ENCODE measurements at regions not wholly inside any gene's neighbourhood (a gene's known extent, or its start where the extent isn't known, plus 50 kb on each side); places are given as distances from the start of the nearest gene placed in this dataset.

DNA sequence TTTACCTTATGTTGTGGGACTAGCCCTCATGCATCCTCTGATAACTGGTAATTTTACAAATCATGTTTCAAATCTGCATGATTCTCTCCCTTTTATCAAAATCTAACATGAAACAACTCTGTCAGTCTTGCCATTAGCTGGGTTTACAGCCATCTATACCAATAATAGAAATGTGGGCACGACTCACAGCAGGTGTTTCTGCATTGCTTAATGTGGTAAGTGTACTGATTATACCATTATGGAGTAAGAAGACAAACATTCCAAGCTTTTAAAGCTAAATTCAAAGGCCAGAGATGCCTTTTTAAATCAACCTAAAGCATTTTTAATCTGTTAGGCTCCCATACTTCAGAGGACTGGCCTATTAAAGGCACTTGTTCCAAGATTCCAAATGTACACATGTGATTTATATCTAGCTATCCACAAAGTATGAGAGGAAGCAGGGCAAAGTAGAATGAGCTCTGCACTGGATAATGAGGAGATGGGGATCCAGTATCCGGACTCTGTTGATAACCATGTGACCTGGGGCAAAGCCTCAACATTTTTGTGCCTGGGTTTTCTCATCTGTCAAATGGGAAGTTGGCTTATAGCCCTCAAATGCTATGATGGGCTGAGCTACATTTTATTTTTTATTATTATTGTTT lies 52.3 kb upstream of the FUT8 start (continued):
- no peak; the same call in 1 of the 2 replicates for TF ChIP-seq FOXJ3 (CRISPR knock-in tag; IDR thresholded peaks at IDR 0.05)
- TF ChIP-seq GABPA (IDR thresholded peaks at IDR 0.05; ENCODE audit: low read depth): no peak
- TF ChIP-seq CHD2 (IDR thresholded peaks at IDR 0.05; ENCODE audit: low read length, partially characterized antibody): no peak
- TF ChIP-seq, protein P1, sequence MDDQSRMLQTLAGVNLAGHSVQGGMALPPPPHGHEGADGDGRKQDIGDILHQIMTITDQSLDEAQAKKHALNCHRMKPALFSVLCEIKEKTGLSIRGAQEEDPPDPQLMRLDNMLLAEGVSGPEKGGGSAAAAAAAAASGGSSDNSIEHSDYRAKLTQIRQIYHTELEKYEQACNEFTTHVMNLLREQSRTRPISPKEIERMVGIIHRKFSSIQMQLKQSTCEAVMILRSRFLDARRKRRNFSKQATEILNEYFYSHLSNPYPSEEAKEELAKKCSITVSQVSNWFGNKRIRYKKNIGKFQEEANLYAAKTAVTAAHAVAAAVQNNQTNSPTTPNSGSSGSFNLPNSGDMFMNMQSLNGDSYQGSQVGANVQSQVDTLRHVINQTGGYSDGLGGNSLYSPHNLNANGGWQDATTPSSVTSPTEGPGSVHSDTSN (IDR thresholded peaks at IDR 0.05): peak; percentile 62; the same call in 1 of the 2 replicates
- peak; percentile 31 for TF ChIP-seq NFIC (IDR thresholded peaks at IDR 0.05; ENCODE audit: borderline replicate concordance)
- TF ChIP-seq RAD21 (IDR thresholded peaks at IDR 0.05; ENCODE audit: low read length): no peak
- TF ChIP-seq, protein P2, sequence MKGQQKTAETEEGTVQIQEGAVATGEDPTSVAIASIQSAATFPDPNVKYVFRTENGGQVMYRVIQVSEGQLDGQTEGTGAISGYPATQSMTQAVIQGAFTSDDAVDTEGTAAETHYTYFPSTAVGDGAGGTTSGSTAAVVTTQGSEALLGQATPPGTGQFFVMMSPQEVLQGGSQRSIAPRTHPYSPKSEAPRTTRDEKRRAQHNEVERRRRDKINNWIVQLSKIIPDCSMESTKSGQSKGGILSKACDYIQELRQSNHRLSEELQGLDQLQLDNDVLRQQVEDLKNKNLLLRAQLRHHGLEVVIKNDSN (IDR thresholded peaks at IDR 0.05; ENCODE audit: borderline replicate concordance, low read depth): peak; percentile 55; the same call in 1 of the 2 replicates
- TF ChIP-seq MXI1 (IDR thresholded peaks at IDR 0.05; ENCODE audit: low read depth, low read length): no peak
- TF ChIP-seq, protein P3, sequence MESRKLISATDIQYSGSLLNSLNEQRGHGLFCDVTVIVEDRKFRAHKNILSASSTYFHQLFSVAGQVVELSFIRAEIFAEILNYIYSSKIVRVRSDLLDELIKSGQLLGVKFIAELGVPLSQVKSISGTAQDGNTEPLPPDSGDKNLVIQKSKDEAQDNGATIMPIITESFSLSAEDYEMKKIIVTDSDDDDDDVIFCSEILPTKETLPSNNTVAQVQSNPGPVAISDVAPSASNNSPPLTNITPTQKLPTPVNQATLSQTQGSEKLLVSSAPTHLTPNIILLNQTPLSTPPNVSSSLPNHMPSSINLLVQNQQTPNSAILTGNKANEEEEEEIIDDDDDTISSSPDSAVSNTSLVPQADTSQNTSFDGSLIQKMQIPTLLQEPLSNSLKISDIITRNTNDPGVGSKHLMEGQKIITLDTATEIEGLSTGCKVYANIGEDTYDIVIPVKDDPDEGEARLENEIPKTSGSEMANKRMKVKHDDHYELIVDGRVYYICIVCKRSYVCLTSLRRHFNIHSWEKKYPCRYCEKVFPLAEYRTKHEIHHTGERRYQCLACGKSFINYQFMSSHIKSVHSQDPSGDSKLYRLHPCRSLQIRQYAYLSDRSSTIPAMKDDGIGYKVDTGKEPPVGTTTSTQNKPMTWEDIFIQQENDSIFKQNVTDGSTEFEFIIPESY (IDR thresholded peaks at IDR 0.05; ENCODE audit: borderline replicate concordance, low read depth): no peak
- TF ChIP-seq, protein P4, sequence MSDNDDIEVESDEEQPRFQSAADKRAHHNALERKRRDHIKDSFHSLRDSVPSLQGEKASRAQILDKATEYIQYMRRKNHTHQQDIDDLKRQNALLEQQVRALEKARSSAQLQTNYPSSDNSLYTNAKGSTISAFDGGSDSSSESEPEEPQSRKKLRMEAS (IDR thresholded peaks at IDR 0.05; ENCODE audit: low read depth): no peak
- TF ChIP-seq RFX5 (IDR thresholded peaks at IDR 0.05; ENCODE audit: low read length): no peak
- no peak for TF ChIP-seq NRF1 (IDR thresholded peaks at IDR 0.05; ENCODE audit: low read depth, low read length)
- TF ChIP-seq TEAD4 (IDR thresholded peaks at IDR 0.05; ENCODE audit: borderline replicate concordance, insufficient read depth): peak; percentile 55
- TF ChIP-seq EP300 (IDR thresholded peaks at IDR 0.05; ENCODE audit: borderline replicate concordance in 1 of 2, low read depth in 1 of 2, low read length in 1 of 2): peak; percentile 59 to 73; a peak in 3 of 4 replicates
- peak; percentile 23; the same call in 1 of the 2 replicates for TF ChIP-seq POLR2AphosphoS5 (IDR thresholded peaks at IDR 0.05; ENCODE audit: low read depth, low read length)
- no peak for TF ChIP-seq ELF1 (IDR thresholded peaks at IDR 0.05)
- no peak for TF ChIP-seq EZH2phosphoT487 (IDR thresholded peaks at IDR 0.05; ENCODE audit: borderline replicate concordance, low read depth)
- TF ChIP-seq, protein P5, sequence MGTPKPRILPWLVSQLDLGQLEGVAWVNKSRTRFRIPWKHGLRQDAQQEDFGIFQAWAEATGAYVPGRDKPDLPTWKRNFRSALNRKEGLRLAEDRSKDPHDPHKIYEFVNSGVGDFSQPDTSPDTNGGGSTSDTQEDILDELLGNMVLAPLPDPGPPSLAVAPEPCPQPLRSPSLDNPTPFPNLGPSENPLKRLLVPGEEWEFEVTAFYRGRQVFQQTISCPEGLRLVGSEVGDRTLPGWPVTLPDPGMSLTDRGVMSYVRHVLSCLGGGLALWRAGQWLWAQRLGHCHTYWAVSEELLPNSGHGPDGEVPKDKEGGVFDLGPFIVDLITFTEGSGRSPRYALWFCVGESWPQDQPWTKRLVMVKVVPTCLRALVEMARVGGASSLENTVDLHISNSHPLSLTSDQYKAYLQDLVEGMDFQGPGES (IDR thresholded peaks at IDR 0.05; ENCODE audit: low read depth, low read length): no peak

Data from SK-N-SH (cell line).